PFSK-1 (cell line): ENCODE measurements at regions not wholly inside any gene's neighbourhood (a gene's known extent, or its start where the extent isn't known, plus 50 kb on each side); places are given as distances from the start of the nearest gene placed in this dataset.

Experiments
- FOXP2 ChIP-seq: optimal IDR thresholded peaks from 2 replicates; pipeline ENCODE3; 2011; ENCODE audit warnings: borderline replicate concordance, control low read depth, inconsistent platforms; ENCODE audit not compliant: insufficient read depth; ENCODE audit errors: extremely low read length, extremely low read depth
- POLR2AphosphoS5 ChIP-seq: IDR thresholded peaks from 2 replicates; pipeline ENCODE4 v1.6.1; 2012; ENCODE audit warnings: low read depth, mild to moderate bottlenecking, control low read depth, low read length, moderate library complexity
- REST ChIP-seq, 2 experiments: IDR thresholded peaks; 2 replicates each; pipeline versions ENCODE4 v1.6.1 to v1.8.0; 2011 to 2012; ENCODE audit warnings: low read depth in 2 of 2, low read length in 2 of 2, control low read depth in 1 of 2, inconsistent platforms in 1 of 2, mild to moderate bottlenecking in 1 of 2, moderate library complexity in 1 of 2; ENCODE audit not compliant: insufficient read depth in 1 of 2
- SIN3A ChIP-seq: IDR thresholded peaks from 2 replicates; pipeline ENCODE4 v1.6.1; 2012; ENCODE audit warnings: mild to moderate bottlenecking, low read length, moderate library complexity, borderline replicate concordance; ENCODE audit not compliant: insufficient read depth
- TAF1 ChIP-seq: IDR thresholded peaks from 2 replicates; pipeline ENCODE4 v1.6.1; 2012; ENCODE audit warnings: low read length, control low read depth, borderline replicate concordance; ENCODE audit not compliant: insufficient read depth

- TF ChIP-seq REST (IDR thresholded peaks at IDR 0.05; ENCODE audit: insufficient read depth in 1 of 2, low read depth in 2 of 2, low read length in 2 of 2) (no peak), FOXP2 (no peak), POLR2AphosphoS5 (no peak), TAF1 (no peak), SIN3A (no peak)
Measured at GRCh38 chr2:12302691-12303090, 414.0 kb upstream of the TRIB2 start.

- TF ChIP-seq SIN3A: peak; percentile 56; the same call in 1 of the 2 replicates
- peak; percentile 68 for TF ChIP-seq FOXP2
- no peak for TF ChIP-seq REST (IDR thresholded peaks at IDR 0.05; ENCODE audit: insufficient read depth in 1 of 2, low read depth in 2 of 2, low read length in 2 of 2)
- no peak for TF ChIP-seq TAF1
- TF ChIP-seq POLR2AphosphoS5: no peak
Measured at GRCh38 chr2:12303181-12304030, 413.3 kb upstream of the TRIB2 start.

GRCh38 chr2:12304564-12305171 is 412.1 kb upstream of the TRIB2 start:
- TF ChIP-seq SIN3A: no peak
- TF ChIP-seq TAF1: no peak
- TF ChIP-seq POLR2AphosphoS5: no peak
- no peak for TF ChIP-seq FOXP2
- no peak for TF ChIP-seq REST (IDR thresholded peaks at IDR 0.05; ENCODE audit: insufficient read depth in 1 of 2, low read depth in 2 of 2, low read length in 2 of 2)

- TF ChIP-seq SIN3A (no peak), FOXP2 (no peak), POLR2AphosphoS5 (no peak)
Measured at GRCh38 chr2:12305931-12306330, 410.8 kb upstream of the TRIB2 start.

GRCh38 chr2:12310399-12310798 is 406.3 kb upstream of the TRIB2 start:
- no peak for TF ChIP-seq SIN3A
- no peak for TF ChIP-seq FOXP2
- TF ChIP-seq REST (IDR thresholded peaks at IDR 0.05; ENCODE audit: insufficient read depth in 1 of 2, low read depth in 2 of 2, low read length in 2 of 2): no peak
- no peak for TF ChIP-seq POLR2AphosphoS5
- TF ChIP-seq TAF1: no peak
